DOHH2 (cell line): ENCODE measurements at regions not wholly inside any gene's neighbourhood (a gene's known extent, or its start where the extent isn't known, plus 50 kb on each side); places are given as distances from the start of the nearest gene placed in this dataset.

Experiments used
- H3F3A ChIP-seq: fragments of 200-600 bp; sonication (generic), shearing (Covaris generic); 2 replicates; pipeline ENCODE4 v1.6.0; 2016; ENCODE audit warnings: antibody characterized with exemption, mild to moderate bottlenecking; ENCODE audit not compliant: control insufficient read depth, insufficient read depth
- H3K27ac ChIP-seq: fragments of 200-600 bp; sonication (generic); 2 replicates; pipeline ENCODE4 v1.5.1; 2014; ENCODE audit warnings: low read depth, mild to moderate bottlenecking, low read length, moderate library complexity
- H3K27me3 ChIP-seq: fragments of 200-600 bp; sonication (generic); 2 replicates; pipeline ENCODE4 v1.6.1; 2014; ENCODE audit warnings: mild to moderate bottlenecking, low read length, mixed read lengths; ENCODE audit not compliant: control insufficient read depth
- H3K36me3 ChIP-seq: fragments of 200-600 bp; sonication (generic); 2 replicates; pipeline ENCODE4 v1.6.1; 2014; ENCODE audit warnings: mild to moderate bottlenecking, low read length, moderate library complexity, mixed read lengths; ENCODE audit not compliant: control insufficient read depth
- H3K4me1 ChIP-seq: fragments of 200-600 bp; sonication (generic); 2 replicates; pipeline ENCODE4 v1.6.1; 2014; ENCODE audit warnings: mild to moderate bottlenecking, low read length, mixed read lengths; ENCODE audit not compliant: control insufficient read depth
- H3K4me2 ChIP-seq: fragments of 200-600 bp; sonication (generic); 2 replicates; pipeline ENCODE4 v1.6.0; 2014; ENCODE audit warnings: mild to moderate bottlenecking, low read length, moderate library complexity
- H3K4me3 ChIP-seq: fragments of 200-600 bp; sonication (generic); 2 replicates; pipeline ENCODE4 v1.5.1; 2014; ENCODE audit warnings: mild to moderate bottlenecking, low read length, mixed read lengths
- H3K79me2 ChIP-seq: fragments of 200-600 bp; sonication (generic); 2 replicates; pipeline ENCODE4 v1.6.1; 2014; ENCODE audit warnings: mild to moderate bottlenecking, low read length, mixed read lengths; ENCODE audit not compliant: control insufficient read depth
- H3K9me2 ChIP-seq: fragments of 200-600 bp; sonication (generic); replicated peaks from 2 replicates; pipeline ENCODE4 v1.6.1; 2014; ENCODE audit warnings: mild to moderate bottlenecking, low read length, mixed read lengths; ENCODE audit not compliant: control insufficient read depth
- H3K9me3 ChIP-seq: fragments of 200-600 bp; sonication (generic); 2 replicates; pipeline ENCODE4 v1.6.1; 2014; ENCODE audit warnings: antibody characterized with exemption, low read length, mixed read lengths; ENCODE audit not compliant: control insufficient read depth, insufficient read depth
- H4K20me1 ChIP-seq: fragments of 200-600 bp; sonication (generic); 2 replicates; pipeline ENCODE4 v1.6.0; 2014; ENCODE audit warnings: low read depth, mild to moderate bottlenecking, antibody characterized with exemption, low read length, moderate library complexity; ENCODE audit not compliant: control insufficient read depth, insufficient read depth
- EZH2phosphoT487 ChIP-seq: fragments of 200-600 bp; sonication (generic); IDR thresholded peaks from 2 replicates; pipeline ENCODE4 v1.6.1; 2017; ENCODE audit warnings: borderline replicate concordance, mild to moderate bottlenecking, antibody characterized with exemption, low read length, moderate library complexity, mixed read lengths
- TF ChIP-seq, protein P1 (sequence below): fragments of 200-600 bp; sonication (generic); IDR thresholded peaks from one replicate; pipeline ENCODE4 v1.5.1; 2014; ENCODE audit warnings: antibody characterized with exemption, mild to moderate bottlenecking, low read depth, low read length; ENCODE audit not compliant: poor library complexity, severe bottlenecking

DNA sequence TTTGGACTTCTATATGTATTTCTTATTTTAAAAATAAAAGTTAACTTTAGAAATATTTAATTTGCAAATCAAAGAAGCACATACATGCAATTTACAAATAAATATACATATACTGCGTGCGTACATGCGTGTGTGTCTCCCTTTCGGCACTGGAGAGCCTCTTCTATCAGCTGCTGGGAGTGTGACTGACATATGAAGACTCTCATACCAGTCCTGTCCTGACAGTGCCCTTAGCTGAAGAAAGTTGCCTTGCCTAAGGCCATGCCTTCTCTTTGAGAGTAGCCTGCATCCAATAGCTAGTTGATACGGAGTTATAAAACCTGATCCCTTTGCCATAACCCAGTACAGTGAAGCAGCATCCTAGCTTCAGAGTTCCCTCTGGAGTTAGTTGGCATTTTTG lies 282.4 kb upstream of the NEGR1 start:
- Histone ChIP-seq H3K9me2 (no peaks in the 10 kb centered on the region), H3K79me2 (no peaks in the 10 kb centered on the region), H3K4me3 (no peak overlapping the region), H3K27ac (no peak overlapping the region), H3K36me3 (no peaks in the 10 kb centered on the region), H3K9me3 (no peaks in the 10 kb centered on the region), H3K4me1 (no peaks in the 10 kb centered on the region), H3K4me2 (no peak overlapping the region), H4K20me1 (no peaks in the 10 kb centered on the region), H3K27me3 (no peaks in the 10 kb centered on the region), H3F3A (no peaks in the 10 kb centered on the region)
- no peak for TF ChIP-seq EZH2phosphoT487
- TF ChIP-seq, protein P1, sequence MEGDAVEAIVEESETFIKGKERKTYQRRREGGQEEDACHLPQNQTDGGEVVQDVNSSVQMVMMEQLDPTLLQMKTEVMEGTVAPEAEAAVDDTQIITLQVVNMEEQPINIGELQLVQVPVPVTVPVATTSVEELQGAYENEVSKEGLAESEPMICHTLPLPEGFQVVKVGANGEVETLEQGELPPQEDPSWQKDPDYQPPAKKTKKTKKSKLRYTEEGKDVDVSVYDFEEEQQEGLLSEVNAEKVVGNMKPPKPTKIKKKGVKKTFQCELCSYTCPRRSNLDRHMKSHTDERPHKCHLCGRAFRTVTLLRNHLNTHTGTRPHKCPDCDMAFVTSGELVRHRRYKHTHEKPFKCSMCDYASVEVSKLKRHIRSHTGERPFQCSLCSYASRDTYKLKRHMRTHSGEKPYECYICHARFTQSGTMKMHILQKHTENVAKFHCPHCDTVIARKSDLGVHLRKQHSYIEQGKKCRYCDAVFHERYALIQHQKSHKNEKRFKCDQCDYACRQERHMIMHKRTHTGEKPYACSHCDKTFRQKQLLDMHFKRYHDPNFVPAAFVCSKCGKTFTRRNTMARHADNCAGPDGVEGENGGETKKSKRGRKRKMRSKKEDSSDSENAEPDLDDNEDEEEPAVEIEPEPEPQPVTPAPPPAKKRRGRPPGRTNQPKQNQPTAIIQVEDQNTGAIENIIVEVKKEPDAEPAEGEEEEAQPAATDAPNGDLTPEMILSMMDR = no peak

DNA sequence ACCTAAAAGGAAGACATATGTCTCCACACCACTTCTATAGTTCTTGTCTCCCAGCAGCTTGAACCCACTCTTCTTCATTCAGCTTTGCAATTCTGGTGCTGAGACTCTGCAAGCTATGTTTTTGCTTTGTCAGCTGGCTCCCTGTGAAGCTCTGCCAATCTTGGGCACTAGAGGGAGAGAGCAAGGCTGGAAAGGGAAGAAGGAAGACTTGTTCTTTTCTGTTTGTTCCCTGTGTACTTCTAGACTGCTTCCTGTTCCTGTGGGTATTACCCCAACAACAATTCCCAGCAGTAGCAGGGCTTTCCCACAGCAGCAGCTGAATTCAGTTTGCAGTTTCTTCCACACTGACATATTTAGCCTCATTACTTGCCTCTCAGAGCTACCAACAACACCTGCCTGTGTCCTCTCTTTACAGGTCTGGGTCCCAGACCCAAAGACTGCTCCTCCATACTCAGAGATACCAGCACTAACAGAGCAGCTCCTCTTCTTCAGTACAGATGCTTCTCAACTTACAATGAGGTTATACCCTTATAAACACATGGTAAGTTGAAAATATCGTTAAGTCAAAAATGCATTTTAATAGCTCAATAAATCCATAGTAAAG lies 275.2 kb upstream of the NEGR1 start:
- TF ChIP-seq, protein P1 = no peak
- TF ChIP-seq EZH2phosphoT487 = no peak
- H3K79me2 ChIP-seq = no peaks in the 10 kb centered on the region
- no peak overlapping the region for H3K27ac ChIP-seq
- H3F3A ChIP-seq = no peaks in the 10 kb centered on the region
- H3K4me3 ChIP-seq = no peak overlapping the region
- H3K36me3 ChIP-seq = no peaks in the 10 kb centered on the region
- no peaks in the 10 kb centered on the region for H3K4me1 ChIP-seq
- no peaks in the 10 kb centered on the region for H3K27me3 ChIP-seq
- no peaks in the 10 kb centered on the region for H3K9me3 ChIP-seq
- H3K9me2 ChIP-seq = no peaks in the 10 kb centered on the region
- H4K20me1 ChIP-seq = no peaks in the 10 kb centered on the region
- no peak overlapping the region for H3K4me2 ChIP-seq

DNA sequence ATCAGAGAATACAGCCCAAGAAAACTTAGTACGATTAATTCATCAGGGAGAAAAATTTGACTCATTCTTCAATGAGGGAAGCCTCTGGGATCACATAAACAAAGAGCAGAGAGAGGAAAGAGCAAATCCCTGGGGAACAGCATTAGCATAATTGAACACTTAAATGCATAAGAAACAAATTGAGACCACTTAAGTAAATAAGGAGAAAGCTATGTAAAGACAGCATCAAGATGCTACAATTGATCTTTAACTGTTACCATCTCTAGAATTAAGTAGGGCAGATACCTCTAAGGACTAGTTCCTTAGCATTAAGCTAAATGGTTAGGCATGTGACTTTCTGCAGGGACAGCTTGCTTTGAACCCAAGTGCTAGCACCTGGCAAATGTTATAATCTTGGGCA lies 265.1 kb upstream of the NEGR1 start:
- no peaks in the 10 kb centered on the region for H3F3A ChIP-seq
- H3K4me2 ChIP-seq = no peak overlapping the region
- H3K36me3 ChIP-seq = no peaks in the 10 kb centered on the region
- H4K20me1 ChIP-seq = no peaks in the 10 kb centered on the region
- no peaks in the 10 kb centered on the region for H3K79me2 ChIP-seq
- no peak for TF ChIP-seq EZH2phosphoT487
- H3K4me1 ChIP-seq = no peaks in the 10 kb centered on the region
- H3K9me2 ChIP-seq = no peaks in the 10 kb centered on the region
- no peak overlapping the region for H3K27ac ChIP-seq
- no peaks in the 10 kb centered on the region for H3K9me3 ChIP-seq
- no peak overlapping the region for H3K4me3 ChIP-seq
- H3K27me3 ChIP-seq = no peaks in the 10 kb centered on the region

DNA sequence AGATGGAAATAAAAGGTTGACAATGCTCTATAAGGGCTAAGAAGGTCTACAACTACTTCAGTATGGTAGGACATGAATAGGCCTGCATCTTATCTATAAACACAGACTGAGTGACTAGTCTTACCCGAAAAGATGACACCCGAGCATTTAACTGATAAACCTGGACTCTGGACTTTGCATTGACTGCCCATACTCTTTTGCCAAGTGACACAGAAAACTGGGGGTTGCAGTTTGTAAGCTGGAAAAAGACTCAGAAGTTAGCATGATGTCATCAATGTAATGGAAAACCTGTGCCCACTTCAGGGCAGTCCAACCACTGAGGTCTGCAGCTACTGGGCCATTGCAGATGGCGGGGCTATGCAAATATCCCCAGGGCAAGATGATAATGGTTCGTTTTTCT lies 258.3 kb upstream of the NEGR1 start:
- Histone ChIP-seq H3K9me3 (no peaks in the 10 kb centered on the region), H3K4me1 (no peaks in the 10 kb centered on the region), H3K79me2 (no peaks in the 10 kb centered on the region), H4K20me1 (no peaks in the 10 kb centered on the region), H3F3A (no peaks in the 10 kb centered on the region), H3K27ac (no peak overlapping the region), H3K4me3 (no peak overlapping the region), H3K4me2 (no peak overlapping the region), H3K9me2 (no peaks in the 10 kb centered on the region), H3K27me3 (no peaks in the 10 kb centered on the region), H3K36me3 (no peaks in the 10 kb centered on the region)
- TF ChIP-seq, protein P1 = no peak
- no peak for TF ChIP-seq EZH2phosphoT487
